Gastrocnemius medialis (tissue), 4 donors: ENCODE measurements at regions not wholly inside any gene's neighbourhood (a gene's known extent, or its start where the extent isn't known, plus 50 kb on each side); places are given as distances from the start of the nearest gene placed in this dataset.

Source experiments
- CTCF ChIP-seq, 5 experiments: fragments of 450-650 bp in 3 of 5; fragments of 200-600 bp in 2 of 5; sonication (generic) in 2 of 5; IDR thresholded peaks in 4 of 5; conservative IDR thresholded peaks in 1 of 5; 1 replicate in 4 of 5; 2 replicates in 1 of 5; pipeline ENCODE4 v1.5.1; 2016 to 2019; ENCODE audit warnings: antibody characterized with exemption in 5 of 5, mild to moderate bottlenecking in 3 of 5, moderate library complexity in 3 of 5
- POLR2A ChIP-seq, 2 donors: fragments of 450-650 bp; IDR thresholded peaks; one replicate each; pipeline ENCODE4 v1.6.1; 2017; ENCODE audit warnings: antibody characterized with exemption in 2 of 2, mild to moderate bottlenecking in 2 of 2, moderate library complexity in 2 of 2

GRCh38 chr3:79906106-79906505 lies 138.3 kb upstream of the ROBO1 start:
- no peak for TF ChIP-seq CTCF (IDR thresholded peaks at IDR 0.05 in 4 of 5, conservative IDR thresholded peaks at IDR 0.05 in 1 of 5)
- no peak for TF ChIP-seq POLR2A (IDR thresholded peaks at IDR 0.05)
